ENCODE measurements at regions not wholly inside any gene's neighbourhood (a gene's known extent, or its start where the extent isn't known, plus 50 kb on each side); places are given as distances from the start of the nearest gene placed in this dataset.

GRCh38 chr6:100305209-100305869 is 159.4 kb downstream of the SIM1 start:
- TF ChIP-seq CTCF (IDR thresholded peaks at IDR 0.05; ENCODE audit: borderline replicate concordance, extremely low read depth, insufficient read depth) = no peak
- Histone ChIP-seq H3K9me3 (ENCODE audit: control insufficient read depth in 2 of 3, insufficient read depth in 1 of 3, low read length in 3 of 3) (no peaks in the 10 kb centered on the region), H3K4me3 (ENCODE audit: low read length in 3 of 3) (no peak overlapping the region), H3K9ac (ENCODE audit: low read length in 3 of 3) (no peak overlapping the region), H3K36me3 (ENCODE audit: control insufficient read depth in 2 of 3, insufficient read depth in 3 of 3, low read length in 3 of 3) (no peaks in the 10 kb centered on the region), H3K27me3 (ENCODE audit: control insufficient read depth, insufficient read depth, low read length) (no peaks in the 10 kb centered on the region), H3K27ac (ENCODE audit: low read depth in 2 of 2, low read length in 2 of 2) (no peak overlapping the region), H3K4me1 (ENCODE audit: control insufficient read depth in 2 of 3, insufficient read depth in 2 of 3, low read depth in 1 of 3, low read length in 3 of 3) (no peaks in the 10 kb centered on the region)
- intact Hi-C loops (cut with DNase I) = no loop called here
- DNase-seq (peak in 2 of 5 donors; percentile 12 to 14), FAIRE-seq (no peak)

GRCh38 chr6:100304575-100304974 is 160.1 kb downstream of the SIM1 start:
- DNase-seq = no peak
- no peak for TF ChIP-seq CTCF (IDR thresholded peaks at IDR 0.05; ENCODE audit: borderline replicate concordance, extremely low read depth, insufficient read depth)
- H3K4me1 ChIP-seq (ENCODE audit: control insufficient read depth in 2 of 3, insufficient read depth in 2 of 3, low read depth in 1 of 3, low read length in 3 of 3) = no peaks in the 10 kb centered on the region
- H3K36me3 ChIP-seq (ENCODE audit: control insufficient read depth in 2 of 3, insufficient read depth in 3 of 3, low read length in 3 of 3) = no peaks in the 10 kb centered on the region
- H3K4me3 ChIP-seq (ENCODE audit: low read length in 3 of 3) = no peak overlapping the region
- FAIRE-seq = no peak
- no peak overlapping the region for H3K9ac ChIP-seq (ENCODE audit: low read length in 3 of 3)
- no peaks in the 10 kb centered on the region for H3K27me3 ChIP-seq (ENCODE audit: control insufficient read depth, insufficient read depth, low read length)
- no peaks in the 10 kb centered on the region for H3K9me3 ChIP-seq (ENCODE audit: control insufficient read depth in 2 of 3, insufficient read depth in 1 of 3, low read length in 3 of 3)
- intact Hi-C loops (cut with DNase I) = no loop called here
- H3K27ac ChIP-seq (ENCODE audit: low read depth in 2 of 2, low read length in 2 of 2) = no peak overlapping the region

GRCh38 chr6:100301731-100302130 is 163.0 kb downstream of the SIM1 start:
- no peaks in the 10 kb centered on the region for H3K27me3 ChIP-seq (ENCODE audit: control insufficient read depth, insufficient read depth, low read length)
- no peak overlapping the region for H3K27ac ChIP-seq (ENCODE audit: low read depth in 2 of 2, low read length in 2 of 2)
- no peaks in the 10 kb centered on the region for H3K9me3 ChIP-seq (ENCODE audit: control insufficient read depth in 2 of 3, insufficient read depth in 1 of 3, low read length in 3 of 3)
- DNase-seq (no peak), FAIRE-seq (no peak)
- no peaks in the 10 kb centered on the region for H3K36me3 ChIP-seq (ENCODE audit: control insufficient read depth in 2 of 3, insufficient read depth in 3 of 3, low read length in 3 of 3)
- H3K9ac ChIP-seq (ENCODE audit: low read length in 3 of 3) = no peak overlapping the region
- no peak for TF ChIP-seq CTCF (IDR thresholded peaks at IDR 0.05; ENCODE audit: borderline replicate concordance, extremely low read depth, insufficient read depth)
- intact Hi-C loops (cut with DNase I) = no loop called here
- H3K4me1 ChIP-seq (ENCODE audit: control insufficient read depth in 2 of 3, insufficient read depth in 2 of 3, low read depth in 1 of 3, low read length in 3 of 3) = no peaks in the 10 kb centered on the region
- no peak overlapping the region for H3K4me3 ChIP-seq (ENCODE audit: low read length in 3 of 3)

Measured in kidney (tissue), 13 donors.